ENCODE measurements at regions not wholly inside any gene's neighbourhood (a gene's known extent, or its start where the extent isn't known, plus 50 kb on each side); places are given as distances from the start of the nearest gene placed in this dataset.

DNA sequence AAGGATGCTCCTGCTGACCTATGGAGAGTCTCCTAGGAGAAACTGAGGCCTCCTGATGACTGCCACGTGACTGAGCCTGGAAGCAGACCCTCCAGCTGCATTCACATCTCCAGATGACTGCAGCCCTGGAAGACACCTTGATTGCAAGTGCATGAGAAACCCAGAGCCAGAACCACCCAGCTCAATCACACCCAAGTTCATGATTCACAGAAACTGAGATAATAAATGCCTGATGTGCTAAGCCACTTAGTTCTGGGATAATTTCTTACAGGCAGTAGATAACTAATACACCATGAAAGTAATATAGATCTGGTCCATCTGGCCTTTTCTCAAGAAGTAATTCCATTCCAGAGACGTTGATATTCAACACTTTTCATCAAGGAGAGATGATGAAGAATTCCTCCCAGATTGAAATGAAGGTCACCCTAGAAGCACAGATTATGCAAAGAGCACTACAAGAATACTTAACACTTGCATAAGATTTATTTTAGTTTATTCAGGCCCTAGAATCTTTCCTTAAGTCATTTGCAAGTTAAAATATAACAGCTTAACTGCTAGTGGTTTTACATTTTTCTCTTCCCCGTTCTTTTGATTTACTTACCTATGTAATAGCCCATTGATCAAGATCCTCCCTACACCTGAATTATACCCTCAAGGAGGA is 208.2 kb upstream of the INHBA start:
- no peak for FAIRE-seq

DNA sequence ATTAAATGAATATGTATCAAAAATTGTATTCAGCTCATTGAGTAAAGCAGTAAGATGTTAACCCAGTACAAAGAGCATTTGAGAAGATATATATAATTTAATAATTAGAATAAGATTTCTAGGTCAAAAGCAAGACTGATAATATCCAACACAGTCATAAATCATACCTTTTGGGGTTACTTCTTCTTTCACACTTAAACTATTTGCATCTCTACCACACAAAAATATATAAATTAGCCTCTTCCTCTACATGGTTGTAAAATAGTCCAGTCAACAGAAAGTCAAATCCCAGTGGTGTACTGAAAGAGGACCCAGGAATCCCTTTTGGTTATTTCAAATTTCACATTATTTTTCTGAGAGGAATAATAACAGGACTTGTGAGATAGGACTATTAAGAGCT is 204.6 kb upstream of the INHBA start:
- no peak for FAIRE-seq

DNA sequence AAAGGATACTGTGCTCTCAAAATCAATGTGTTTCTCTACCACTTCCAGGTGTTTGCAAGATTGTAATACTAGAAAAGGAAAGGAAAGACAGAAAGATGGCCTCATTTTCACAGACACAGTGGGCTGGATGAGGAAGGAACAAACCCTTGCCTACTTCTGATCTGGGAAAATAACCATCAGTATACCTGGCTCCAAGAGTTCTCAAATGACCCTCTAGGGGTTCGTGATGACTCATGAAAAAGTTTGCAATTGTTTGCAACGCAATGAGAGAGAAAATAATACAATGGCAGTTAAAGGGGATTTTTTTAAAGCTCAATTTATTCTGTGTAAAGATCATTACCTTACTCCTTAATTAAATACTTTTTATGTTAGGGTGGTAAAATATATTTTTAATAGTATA is 197.6 kb upstream of the INHBA start:
- FAIRE-seq: no peak

DNA sequence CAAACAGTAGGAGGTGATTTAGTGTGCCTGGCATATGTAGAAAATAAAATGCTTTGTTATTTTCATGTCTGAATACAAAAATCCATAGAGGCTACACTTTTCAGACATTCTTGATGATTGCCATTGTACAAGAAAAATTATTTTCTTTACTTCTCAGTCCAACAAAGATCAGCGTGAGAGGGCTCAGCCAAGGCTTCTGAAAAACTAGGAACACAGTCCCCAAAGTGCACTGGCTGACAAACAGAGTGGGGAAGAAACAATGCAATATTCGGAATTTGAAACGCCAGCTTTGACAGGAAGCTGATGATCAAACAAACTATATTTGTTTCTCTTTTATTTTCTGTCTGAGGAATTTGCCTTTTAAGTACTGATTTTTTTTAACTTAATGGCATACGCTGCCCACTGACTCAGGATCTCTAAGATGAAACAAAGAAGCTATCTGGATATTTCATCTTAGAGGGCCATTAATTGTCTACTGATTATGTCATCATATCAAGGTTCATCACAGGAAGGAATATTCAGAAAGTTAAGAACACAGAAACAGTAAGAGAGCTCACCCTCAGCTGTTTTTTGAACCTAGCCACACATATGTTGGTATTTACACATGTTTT is 197.0 kb upstream of the INHBA start:
- no peak for FAIRE-seq

DNA sequence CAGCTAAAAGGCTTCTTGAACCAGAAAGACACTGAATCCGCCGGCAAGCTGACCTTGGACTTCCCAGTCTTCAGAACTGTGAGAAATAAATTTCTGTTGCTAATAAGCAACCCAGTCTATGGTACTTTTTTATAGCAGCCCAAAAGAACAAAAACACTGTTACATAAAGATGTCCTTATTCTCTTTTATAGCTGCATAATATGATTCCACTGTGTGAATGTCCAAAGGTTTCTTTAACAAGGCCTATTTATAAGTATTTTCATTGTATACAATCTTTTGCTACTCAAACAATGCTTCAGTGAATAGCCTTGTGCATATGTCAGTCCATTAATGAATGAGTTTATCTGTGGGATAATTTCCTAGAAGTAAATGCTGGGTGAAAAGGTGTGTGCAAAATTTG is 190.8 kb upstream of the INHBA start:
- no peak for FAIRE-seq

DNA sequence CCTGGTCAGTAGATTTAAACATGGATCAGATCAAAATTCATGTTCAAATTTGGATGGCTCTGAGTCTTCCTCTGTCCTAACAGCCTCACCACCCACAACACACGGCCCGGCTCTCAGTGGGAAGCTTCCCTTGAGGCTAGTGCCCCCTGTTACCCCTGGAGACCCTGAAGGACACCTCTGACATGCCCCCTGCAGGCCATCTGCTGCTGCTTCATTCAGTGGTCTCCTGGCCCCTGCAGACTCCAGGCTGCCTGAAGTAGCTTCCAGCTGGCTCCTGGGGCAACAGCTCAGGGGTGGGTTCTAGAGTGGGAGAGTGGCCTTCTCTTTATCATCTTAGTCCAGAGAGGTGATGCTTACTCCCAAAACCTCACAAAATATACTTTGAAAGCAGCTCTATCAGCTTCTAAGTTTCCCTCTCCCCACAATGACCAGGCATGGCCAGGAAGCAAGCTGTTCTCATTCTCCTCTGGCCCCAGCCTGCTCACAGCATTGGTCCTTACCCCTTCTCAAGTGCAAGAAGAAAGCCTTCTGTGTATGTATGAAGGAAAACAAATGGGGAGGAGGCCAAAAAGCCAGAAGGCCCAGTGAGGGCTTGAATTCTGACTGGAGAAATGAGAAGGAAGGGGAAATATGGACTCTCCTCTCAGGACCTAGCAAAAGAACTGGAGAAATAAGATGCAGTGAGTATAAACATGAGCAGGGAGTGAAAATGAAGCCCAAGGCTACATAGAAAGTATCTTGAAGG is 189.6 kb upstream of the INHBA start:
- no peak for FAIRE-seq

DNA sequence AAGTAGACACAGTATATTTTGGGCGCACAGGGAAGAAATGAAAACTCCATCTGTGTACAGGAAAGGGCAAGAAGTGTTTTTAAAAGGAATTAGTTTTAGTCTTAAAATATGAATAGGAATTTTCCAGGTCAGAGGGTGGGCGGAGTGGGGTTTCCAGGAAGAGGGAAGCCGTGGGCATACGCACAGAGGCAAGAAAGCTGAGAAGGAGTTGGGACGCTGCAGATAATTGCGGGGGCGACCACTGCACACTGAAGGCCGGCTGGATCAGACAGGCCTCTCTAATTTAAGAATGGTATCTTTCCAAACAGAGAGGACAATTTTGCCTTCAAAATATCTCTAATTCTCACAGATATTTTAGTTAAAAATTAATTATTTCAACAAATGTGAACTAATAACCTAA is 189.1 kb upstream of the INHBA start:
- FAIRE-seq: no peak

DNA sequence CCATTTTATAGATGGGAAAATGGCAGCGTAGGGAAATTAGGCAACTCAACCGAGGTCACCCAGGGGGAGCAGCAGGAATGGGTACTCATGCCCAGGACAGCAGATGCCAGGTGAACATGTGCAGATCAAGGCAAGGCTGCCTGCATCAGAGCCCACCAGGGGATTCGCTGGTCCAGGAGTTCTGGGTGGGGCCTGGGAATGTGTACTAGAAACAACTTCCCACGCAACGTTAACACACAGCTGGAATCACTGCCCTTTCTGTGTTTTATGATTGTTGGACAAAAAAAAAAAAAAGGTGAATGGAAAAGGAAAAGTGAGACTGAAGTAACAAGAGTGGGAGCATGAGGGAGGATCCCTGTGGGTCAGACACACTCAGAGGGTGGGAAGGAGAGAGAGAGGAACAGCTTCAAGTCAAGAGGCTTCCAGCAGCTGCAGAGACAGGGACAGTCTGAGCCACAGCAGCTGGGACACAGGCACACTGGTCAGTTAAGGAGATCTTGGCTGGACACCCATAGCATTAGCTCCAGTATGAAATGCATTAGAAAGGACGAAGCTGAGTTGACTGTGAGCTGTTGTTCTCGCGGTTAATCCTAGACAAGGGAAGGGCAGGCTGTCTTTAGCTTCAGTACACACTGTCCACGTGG is 187.9 kb upstream of the INHBA start:
- no peak for FAIRE-seq

DNA sequence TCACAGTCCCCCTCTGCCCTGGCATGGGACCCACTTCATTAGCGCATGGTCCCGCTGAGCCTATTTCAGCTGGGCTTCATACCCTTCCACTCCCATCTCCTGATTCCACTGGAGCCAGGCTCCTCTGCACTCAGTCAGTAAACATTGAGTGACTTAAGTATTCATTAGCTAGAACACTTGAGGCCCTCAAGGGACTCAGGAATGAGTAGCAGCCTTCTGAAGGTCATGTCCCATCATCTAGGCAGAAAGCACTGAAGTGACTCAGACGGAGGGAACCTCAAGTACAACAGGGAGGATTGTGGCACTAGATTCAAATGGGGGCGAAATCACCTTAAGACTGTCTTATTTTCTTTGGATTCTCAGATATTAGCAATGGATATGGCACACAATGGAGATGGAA is 186.6 kb upstream of the INHBA start:
- FAIRE-seq: no peak

DNA sequence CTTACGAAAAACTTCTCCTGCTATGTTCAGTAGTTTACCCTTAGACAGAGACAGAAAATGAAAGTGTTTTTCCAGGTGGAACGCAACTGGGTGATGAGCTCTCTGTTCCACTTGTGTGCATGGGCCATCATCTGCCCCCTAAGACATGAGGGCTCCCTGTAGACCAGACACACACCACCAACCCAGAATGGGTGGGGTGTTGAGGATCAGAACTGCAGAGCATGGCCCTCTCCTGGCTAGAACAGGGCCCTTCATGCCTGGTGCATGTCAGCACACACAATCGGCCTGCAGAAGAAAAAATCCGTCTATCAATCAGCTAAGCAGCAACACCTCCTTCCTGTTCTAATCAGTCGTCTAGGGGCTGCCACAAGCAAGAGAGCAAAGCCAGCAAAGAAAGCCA is 186.2 kb upstream of the INHBA start:
- no peak for FAIRE-seq

DNA sequence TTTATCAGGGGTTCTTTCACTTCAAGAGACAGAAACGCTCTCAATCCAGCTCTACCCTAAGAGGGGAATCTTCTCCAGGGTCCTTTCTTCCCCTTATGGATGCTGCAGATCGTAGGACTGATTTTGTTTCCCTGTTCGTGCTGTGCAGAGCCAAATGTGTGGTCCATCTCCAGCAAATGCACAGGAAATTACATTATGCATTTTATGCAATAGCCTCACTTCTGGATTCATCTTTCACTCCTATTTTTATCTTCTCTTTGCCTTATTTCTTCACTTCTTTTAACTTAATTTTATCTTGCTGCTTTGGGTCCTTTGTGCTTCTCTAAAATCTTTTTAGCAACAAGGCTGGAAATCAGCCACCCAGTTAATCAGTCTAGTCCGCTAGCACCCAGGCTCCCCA is 184.5 kb upstream of the INHBA start:
- no peak for FAIRE-seq

DNA sequence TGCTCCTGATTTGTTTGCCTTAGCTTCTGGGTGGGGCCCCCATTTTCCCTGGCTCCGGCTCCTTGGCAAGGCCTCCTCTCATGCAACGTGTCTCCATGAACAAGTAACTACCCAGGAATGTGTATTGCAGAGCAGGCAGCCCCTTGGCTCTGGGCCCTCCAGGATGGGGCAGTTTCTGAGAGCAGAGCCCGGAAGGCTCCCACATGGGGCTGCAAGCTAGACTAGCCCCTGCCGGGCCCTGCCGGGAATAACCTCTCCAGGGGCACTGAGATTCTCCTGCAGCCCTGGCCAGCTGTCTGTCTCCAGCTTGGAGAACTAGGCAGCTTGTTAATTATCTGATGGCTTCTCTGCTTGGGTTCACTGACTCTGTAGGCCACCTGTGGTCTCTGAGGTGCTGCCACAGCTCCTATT is 184.0 kb upstream of the INHBA start:
- FAIRE-seq: no peak

DNA sequence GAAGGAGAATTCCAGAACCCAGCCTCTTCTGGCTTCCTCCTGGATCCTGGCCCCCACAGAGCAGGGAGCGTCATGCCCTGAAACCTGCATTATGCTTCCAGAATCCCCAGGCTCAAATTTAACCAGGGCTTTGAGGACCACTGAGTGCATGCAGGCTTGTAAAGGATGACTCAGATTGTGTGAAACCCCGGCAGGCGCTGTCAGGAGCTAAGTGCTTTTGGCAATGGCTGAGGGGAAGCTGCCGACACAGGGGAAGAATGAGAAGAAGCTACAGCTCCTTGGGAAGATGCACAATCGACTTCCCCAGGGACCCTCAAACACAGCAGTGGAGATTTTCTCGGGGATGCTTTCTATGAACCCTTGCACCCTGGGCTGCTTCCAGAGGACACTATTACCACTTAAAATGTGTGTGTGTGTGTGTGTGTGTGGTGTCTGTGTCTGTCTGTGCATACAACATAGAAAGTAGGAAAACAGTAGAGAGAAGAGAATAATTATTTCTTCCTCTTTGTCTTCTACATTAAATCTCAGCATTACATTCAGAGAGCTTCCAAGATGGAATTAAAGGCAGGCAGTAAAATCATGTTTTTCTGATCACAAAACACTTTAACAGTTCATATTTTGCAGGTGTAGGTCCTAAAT is 183.5 kb upstream of the INHBA start:
- FAIRE-seq: no peak

DNA sequence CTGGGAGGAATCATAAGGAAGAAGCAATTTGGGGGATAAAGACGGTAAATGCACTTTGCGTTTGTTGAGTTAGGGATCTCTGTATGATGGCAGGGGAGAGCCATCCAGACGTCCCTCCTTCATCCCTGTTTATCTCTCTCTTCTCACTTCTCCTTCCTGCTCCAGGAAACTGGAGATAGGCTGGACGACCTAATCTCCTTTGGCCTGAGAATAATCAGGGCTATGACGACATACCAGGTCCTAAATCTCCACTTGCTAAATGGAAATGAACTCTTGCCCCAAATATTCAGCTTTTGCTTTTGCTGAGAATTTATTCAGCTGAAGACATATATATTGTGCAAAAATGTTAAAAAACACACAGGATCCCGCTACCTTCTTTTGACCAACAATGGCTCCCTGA is 182.9 kb upstream of the INHBA start:
- no peak for FAIRE-seq

DNA sequence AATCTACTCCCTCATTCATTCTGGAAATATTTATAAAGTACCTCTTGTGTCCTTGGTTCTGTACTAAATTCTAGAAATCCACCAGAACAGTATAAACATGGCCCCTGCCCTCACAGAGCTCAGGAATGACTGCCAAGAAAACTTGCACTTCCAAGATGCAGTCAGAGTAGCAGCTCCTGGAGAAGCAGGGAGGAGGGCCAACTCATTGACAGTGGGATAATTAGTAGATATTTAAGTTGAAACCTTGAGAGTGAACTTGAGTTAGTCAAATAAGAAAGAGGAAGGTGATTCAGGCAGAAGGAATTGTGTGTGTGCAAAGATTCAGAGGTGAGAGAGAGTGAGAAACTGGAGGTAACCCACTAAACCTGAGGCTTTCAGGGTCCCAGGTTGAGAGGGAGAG is 182.2 kb upstream of the INHBA start:
- no peak for FAIRE-seq

DNA sequence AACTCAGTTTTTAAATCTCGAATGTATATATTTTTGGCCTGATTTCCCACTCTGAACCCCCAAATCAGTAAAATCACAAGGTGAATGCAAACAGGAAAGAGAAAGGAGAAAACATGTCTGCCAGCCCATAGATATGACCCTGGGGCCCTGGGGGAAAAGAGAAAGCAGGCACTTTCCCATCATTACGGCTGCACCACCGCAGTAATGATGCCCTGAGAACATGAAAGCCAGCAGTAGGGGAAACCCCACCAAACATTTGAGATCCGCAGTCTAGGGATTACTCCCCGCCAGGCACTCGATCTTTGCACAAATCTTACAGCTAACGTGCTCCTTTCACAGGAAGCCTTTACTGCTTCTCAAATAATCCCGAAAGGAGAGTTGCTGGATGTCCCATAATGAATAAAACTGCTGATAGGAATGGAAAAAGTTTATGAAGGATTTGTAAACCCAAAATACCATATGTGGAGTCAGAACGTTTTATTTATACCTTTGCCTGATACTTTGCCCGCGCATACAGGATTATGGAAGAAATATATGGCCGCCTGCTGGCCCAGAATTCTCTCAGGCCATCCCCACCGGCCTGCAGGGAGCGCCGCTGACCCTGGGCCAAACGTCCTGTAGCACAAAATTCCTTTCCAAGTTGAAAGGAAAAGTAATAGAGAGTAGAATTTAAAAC is 180.0 kb upstream of the INHBA start:
- no peak for FAIRE-seq

DNA sequence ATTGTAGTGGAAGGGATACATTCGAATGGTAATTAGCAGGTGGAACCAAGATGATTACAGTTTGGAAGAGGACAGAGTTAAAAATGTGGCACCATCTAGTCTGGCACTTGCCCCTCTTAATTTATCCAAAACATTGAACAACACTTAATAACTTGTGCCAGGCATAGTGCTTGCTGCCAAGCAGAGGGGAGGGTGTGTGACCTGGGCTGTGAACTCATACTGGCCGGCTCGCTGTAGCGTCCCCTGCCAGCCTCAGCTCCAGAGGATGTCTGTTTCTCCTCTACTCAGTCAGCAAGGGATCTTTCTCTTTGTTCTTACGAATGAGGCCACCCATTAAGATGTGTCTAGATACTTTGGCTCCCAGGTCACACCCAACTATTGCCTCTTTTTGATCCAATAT is 179.4 kb upstream of the INHBA start:
- no peak for FAIRE-seq

DNA sequence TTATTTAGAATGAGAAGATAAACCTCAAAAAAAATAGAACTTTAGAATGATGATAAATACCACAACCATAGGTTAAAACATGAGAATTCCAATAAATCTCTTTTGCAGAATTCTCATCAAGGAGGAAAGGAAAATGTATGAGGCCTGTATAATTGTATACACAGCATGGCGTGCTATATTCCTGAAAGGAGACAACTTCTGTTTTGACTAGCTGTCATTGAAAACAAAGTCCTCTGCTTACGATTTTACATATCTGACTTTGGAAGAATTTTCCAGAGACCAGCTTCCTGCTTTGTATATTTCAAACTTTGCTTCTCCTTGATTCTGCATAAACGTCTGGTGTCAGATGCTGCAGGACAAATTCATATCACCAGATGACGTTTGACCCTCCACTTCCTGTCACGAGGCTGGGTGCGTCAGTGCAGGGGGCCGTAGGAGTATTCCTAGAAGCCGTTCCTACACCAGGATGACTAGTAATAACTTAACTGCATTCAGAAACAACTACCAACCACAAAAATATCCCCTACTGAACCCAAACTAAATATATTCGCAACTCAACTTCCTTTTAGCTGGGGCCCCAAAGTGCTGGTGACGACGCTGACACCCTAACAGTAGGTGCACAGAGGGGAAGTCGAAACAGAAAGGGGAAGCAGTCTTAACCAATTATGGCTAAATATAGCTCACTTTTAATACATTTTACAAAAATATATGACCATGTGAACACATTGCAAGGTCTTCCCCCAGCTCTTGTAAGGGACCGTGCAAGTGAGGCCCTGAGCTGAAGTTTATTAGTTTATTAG is 178.6 kb upstream of the INHBA start:
- FAIRE-seq: no peak

DNA sequence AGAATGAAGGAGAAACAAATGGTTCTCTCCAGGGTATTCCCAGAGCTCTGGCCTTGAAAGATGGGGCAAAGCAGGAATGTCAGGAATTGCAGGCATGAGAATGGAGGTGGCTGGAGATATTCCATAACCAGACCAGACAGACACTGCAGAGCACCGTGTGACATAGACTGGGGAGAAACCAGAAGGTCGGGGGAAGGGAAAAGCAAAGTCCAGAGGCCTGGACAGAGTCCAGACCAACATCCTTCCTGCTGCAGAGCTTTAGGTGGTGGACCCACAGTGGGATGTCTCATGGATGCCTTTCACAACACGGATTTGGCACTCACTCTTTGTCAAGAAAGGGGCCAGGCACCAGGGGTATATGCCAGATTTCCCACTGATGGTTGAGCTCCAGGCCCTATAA is 177.2 kb upstream of the INHBA start:
- no peak for FAIRE-seq

DNA sequence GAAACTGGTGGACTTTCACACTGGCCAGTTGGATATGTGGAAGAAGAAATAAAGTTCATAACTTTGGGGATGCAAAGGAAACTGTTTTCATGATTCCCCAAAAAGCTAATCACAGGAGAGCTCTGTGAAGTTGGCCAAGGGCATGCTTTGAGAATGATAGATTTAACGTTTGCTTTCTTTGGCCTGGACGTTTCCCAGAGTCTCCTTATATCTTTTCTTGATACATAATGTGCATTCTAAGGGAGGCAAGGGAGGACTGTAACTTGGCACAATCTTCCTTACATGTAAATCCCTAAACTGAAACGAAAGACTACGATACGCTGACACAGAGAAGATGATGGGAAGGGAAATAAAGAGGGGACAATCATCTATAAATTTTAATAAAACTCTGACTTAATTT is 176.5 kb upstream of the INHBA start:
- no peak for FAIRE-seq

DNA sequence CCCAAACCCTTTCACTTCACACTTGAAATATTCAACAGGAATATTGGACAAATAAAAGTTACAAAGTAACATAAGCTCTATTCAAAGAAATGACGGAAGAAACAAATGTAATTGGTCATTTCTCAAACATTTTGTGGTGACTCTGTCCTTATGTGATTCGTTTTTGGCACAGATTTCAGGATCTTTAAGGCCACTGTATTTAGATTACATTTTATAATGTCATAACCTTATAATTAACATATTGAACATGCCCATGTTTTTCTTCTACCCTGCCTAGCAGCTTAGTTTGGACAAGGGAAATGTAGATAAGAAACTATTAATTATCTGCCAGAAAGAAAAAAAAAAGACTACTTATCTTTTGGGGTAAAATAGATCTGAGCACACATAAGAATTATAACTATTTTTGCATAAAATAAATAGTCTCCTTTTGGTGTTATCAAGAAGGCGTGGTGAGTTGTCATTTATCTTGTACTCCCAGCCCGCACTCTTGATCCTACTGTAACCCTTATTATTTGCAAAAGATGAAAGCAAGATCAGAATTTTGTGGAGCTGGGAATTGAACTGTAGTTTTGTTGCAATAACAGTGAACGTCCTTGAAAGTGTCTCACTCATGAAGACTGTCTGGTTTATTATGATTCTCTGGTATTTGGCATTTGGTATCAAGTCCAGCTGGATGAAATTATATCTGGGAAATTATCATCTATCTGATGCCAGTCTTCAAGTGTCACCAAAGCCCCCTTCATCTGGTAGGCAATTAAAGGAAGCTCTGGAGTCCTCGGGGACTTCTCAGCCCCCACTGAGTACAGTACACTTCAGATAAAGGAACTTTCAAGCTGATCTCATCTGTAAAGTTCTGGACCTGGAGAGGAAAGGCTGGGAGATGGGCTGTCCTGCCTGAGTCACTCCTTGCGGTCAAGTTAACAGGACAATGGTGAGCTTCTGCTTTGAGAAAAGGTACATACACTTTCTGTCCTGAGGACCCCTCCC is 175.7 kb upstream of the INHBA start:
- FAIRE-seq: no peak
